Stimulated activated CD4-positive, alpha-beta T cell treated with anti-CD3 and anti-CD28 coated beads, Interleukin-1b, Interleukin-23, amount 100 ng/mL, for 24 hours (primary cell): ENCODE measurements at regions not wholly inside any gene's neighbourhood (a gene's known extent, or its start where the extent isn't known, plus 50 kb on each side); places are given as distances from the start of the nearest gene placed in this dataset.

Source experiments
- DNase-seq, 4 experiments: peaks; one replicate each; pipeline ENCODE4 v3.0.0-alpha.2; 2020; ENCODE audit warnings: low read depth in 4 of 4, low spot score in 1 of 4

GRCh38 chr7:17019106-17019505 lies 137.3 kb upstream of the AGR3 start:
- DNase-seq: no peak

GRCh38 chr7:17020250-17020649 lies 138.5 kb upstream of the AGR3 start:
- no peak for DNase-seq

- no peak for DNase-seq
Measured at GRCh38 chr7:17021205-17021604, 139.4 kb upstream of the AGR3 start.

- DNase-seq: peak in 1 of 4 experiments; percentile 9
Measured at GRCh38 chr7:17022920-17023319, 141.1 kb upstream of the AGR3 start.

- DNase-seq: no peak
Measured at GRCh38 chr7:17026269-17026668, 144.5 kb upstream of the AGR3 start.

- DNase-seq: no peak
Measured at GRCh38 chr7:17027143-17027788, 145.5 kb upstream of the AGR3 start.

GRCh38 chr7:17027789-17028152 lies 146.0 kb upstream of the AGR3 start:
- no peak for DNase-seq

GRCh38 chr7:17029150-17029549 lies 147.4 kb upstream of the AGR3 start:
- no peak for DNase-seq

- no peak for DNase-seq
Measured at GRCh38 chr7:17030559-17030958, 148.8 kb upstream of the AGR3 start.

GRCh38 chr7:17031906-17032551 lies 150.2 kb upstream of the AGR3 start:
- DNase-seq: no peak

- no peak for DNase-seq
Measured at GRCh38 chr7:17033245-17033644, 151.5 kb upstream of the AGR3 start.

GRCh38 chr7:17036584-17036983 lies 154.8 kb upstream of the AGR3 start:
- DNase-seq: no peak

- no peak for DNase-seq
Measured at GRCh38 chr7:17037356-17037755, 155.6 kb upstream of the AGR3 start.

GRCh38 chr7:17038160-17038782 lies 156.5 kb upstream of the AGR3 start:
- DNase-seq: no peak

GRCh38 chr7:17038783-17039170 lies 157.0 kb upstream of the AGR3 start:
- DNase-seq: no peak

- DNase-seq: no peak
Measured at GRCh38 chr7:17039372-17039771, 157.6 kb upstream of the AGR3 start.

- no peak for DNase-seq
Measured at GRCh38 chr7:17040716-17041115, 158.9 kb upstream of the AGR3 start.

- no peak for DNase-seq
Measured at GRCh38 chr7:17041324-17041723, 159.5 kb upstream of the AGR3 start.

- DNase-seq: no peak
Measured at GRCh38 chr7:17042211-17042610, 160.4 kb upstream of the AGR3 start.

- no peak for DNase-seq
Measured at GRCh38 chr7:17043012-17043877, 161.5 kb upstream of the AGR3 start.

GRCh38 chr7:17044396-17044795 lies 162.6 kb upstream of the AGR3 start:
- DNase-seq: no peak

- DNase-seq: no peak
Measured at GRCh38 chr7:17044861-17045260, 163.1 kb upstream of the AGR3 start.
